ENCODE measurements at regions not wholly inside any gene's neighbourhood (a gene's known extent, or its start where the extent isn't known, plus 50 kb on each side); places are given as distances from the start of the nearest gene placed in this dataset.

DNA sequence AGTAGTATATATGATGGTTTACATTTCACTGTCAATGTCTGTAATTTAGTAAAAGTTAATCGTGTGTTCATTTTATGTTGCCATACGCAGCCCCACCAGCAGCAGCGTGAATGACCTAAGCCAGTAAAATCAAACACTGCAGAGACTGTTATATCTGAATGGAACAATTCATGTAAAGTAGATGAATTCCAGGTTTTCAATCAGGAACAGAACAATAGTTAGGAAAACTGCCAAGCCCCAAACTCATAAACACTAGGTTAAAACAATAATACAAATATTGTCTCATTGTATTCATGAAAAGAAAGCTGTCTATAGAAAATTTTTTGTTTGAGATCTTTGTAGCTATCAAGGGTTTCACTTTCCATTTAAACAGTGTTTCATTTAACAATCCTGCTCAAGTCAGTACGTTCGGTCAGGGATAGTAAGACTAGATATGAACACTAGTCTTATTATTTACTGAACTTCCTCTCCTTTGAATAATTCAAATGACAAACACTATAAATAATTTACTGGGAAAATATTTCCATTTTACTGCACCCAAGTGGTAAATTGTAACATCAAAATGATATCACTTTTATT, 256.8 kb upstream of the FLRT2 start:
- Histone ChIP-seq H3K27me3 (ENCODE audit: control insufficient read depth, insufficient read depth, low read length) (no peaks in the 10 kb centered on the region), H3K4me3 (ENCODE audit: low read depth, low read length) (no peak overlapping the region), H3K36me3 (ENCODE audit: control insufficient read depth, insufficient read depth, low read length) (no peaks in the 10 kb centered on the region)
- TF ChIP-seq, protein P1, sequence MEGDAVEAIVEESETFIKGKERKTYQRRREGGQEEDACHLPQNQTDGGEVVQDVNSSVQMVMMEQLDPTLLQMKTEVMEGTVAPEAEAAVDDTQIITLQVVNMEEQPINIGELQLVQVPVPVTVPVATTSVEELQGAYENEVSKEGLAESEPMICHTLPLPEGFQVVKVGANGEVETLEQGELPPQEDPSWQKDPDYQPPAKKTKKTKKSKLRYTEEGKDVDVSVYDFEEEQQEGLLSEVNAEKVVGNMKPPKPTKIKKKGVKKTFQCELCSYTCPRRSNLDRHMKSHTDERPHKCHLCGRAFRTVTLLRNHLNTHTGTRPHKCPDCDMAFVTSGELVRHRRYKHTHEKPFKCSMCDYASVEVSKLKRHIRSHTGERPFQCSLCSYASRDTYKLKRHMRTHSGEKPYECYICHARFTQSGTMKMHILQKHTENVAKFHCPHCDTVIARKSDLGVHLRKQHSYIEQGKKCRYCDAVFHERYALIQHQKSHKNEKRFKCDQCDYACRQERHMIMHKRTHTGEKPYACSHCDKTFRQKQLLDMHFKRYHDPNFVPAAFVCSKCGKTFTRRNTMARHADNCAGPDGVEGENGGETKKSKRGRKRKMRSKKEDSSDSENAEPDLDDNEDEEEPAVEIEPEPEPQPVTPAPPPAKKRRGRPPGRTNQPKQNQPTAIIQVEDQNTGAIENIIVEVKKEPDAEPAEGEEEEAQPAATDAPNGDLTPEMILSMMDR (IDR thresholded peaks at IDR 0.05; ENCODE audit: insufficient read depth, low read length, poor library complexity, severe bottlenecking) = no peak
- no peak for DNase-seq (ENCODE audit: low read depth)

DNA sequence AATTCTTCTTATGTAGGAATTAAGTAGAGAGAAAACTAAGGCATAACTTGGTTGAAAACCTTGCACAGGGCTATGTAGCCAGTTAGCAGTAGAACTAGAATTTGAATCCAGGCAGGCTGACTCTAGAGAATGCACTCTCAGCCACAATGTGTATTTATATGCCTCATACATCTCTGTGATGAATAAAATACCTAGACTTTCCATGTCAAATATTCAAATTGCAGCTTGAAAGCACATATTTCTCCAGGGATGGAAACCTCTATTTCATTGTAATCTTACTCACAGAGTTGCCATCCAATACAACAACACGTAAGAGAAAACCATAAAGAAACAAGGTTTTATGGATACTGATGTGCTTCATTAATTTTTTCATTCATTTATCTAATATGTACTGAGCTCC, 256.0 kb upstream of the FLRT2 start:
- no peak for DNase-seq (ENCODE audit: low read depth)
- TF ChIP-seq, protein P1 (IDR thresholded peaks at IDR 0.05; ENCODE audit: insufficient read depth, low read length, poor library complexity, severe bottlenecking) = no peak
- Histone ChIP-seq H3K4me3 (ENCODE audit: low read depth, low read length) (no peak overlapping the region), H3K36me3 (ENCODE audit: control insufficient read depth, insufficient read depth, low read length) (no peaks in the 10 kb centered on the region), H3K27me3 (ENCODE audit: control insufficient read depth, insufficient read depth, low read length) (no peaks in the 10 kb centered on the region)

DNA sequence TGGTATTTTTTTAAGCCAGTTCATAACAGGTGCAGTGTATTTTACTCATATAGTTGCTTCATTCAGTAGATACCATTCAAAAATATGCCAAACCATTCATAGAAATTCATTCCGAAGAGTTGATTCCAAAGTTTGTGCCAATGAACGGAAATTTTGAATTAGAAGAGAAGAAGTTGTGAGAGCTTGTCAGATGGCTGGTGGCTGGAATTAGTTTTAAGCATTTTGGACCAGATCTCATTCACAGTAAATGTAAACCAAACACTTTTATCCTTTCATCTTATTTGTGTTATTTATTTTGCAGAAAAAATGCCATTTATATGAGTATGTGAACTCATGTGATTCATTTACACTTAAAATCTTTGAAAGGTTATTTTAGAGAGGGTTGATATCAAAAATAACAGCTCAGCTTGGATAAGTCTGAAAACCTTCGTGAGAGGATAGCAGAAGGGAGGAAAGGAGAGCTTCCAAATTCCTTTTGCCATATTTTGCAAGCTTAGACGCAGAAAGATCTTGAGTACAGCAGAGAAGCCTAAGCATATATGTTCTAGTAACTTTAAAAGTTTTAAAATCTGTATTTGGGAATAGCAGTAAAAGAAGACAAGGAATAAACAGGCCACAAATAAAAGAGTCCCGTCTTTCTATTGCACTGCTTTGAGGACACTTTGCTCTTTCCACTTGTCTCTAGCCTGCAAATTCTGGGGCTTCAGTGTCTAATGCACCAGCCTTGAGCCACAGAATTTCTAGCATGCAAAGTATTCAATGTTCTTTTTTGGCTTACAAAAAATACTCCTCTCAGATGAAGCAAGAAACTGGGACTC, 253.6 kb upstream of the FLRT2 start:
- no peak for DNase-seq (ENCODE audit: low read depth)
- TF ChIP-seq, protein P1 (IDR thresholded peaks at IDR 0.05; ENCODE audit: insufficient read depth, low read length, poor library complexity, severe bottlenecking) = no peak
- Histone ChIP-seq H3K27me3 (ENCODE audit: control insufficient read depth, insufficient read depth, low read length) (no peaks in the 10 kb centered on the region), H3K4me3 (ENCODE audit: low read depth, low read length) (no peak overlapping the region), H3K36me3 (ENCODE audit: control insufficient read depth, insufficient read depth, low read length) (no peaks in the 10 kb centered on the region)

DNA sequence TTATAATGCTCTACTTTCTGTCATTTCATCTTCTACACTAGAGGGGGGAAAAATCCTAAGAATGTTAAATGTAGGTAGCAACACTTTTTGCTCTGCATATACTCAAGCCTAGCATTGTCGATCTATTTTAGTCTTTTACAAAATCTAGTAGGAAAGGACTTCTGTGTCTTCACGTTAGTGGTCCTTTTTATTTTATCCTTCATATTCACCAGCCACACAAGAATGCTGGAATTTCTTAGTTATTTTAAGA, 253.0 kb upstream of the FLRT2 start:
- H3K27me3 ChIP-seq (ENCODE audit: control insufficient read depth, insufficient read depth, low read length) = no peaks in the 10 kb centered on the region
- TF ChIP-seq, protein P1 (IDR thresholded peaks at IDR 0.05; ENCODE audit: insufficient read depth, low read length, poor library complexity, severe bottlenecking) = no peak
- no peak overlapping the region for H3K4me3 ChIP-seq (ENCODE audit: low read depth, low read length)
- DNase-seq (ENCODE audit: low read depth) = no peak
- no peaks in the 10 kb centered on the region for H3K36me3 ChIP-seq (ENCODE audit: control insufficient read depth, insufficient read depth, low read length)

DNA sequence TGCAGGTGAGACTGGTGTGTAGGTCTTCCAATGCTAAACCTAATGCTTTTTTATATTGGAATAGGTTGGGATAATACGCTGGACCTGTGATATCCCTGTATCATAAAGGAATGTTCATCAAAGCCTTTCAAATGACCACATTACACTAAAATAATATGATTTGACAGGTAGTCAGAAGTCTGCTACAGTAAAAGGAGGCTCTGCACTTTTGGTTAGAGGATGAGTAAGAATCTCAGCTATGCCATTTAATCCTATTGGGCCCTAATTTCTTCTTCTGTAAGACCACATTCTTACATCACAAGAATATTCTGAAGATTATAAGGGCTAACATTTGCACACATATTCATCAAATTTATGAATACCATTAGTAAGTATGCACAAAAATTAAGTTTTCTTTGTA, 250.5 kb upstream of the FLRT2 start:
- TF ChIP-seq, protein P1 (IDR thresholded peaks at IDR 0.05; ENCODE audit: insufficient read depth, low read length, poor library complexity, severe bottlenecking) = no peak
- no peaks in the 10 kb centered on the region for H3K27me3 ChIP-seq (ENCODE audit: control insufficient read depth, insufficient read depth, low read length)
- DNase-seq (ENCODE audit: low read depth) = no peak
- no peak overlapping the region for H3K4me3 ChIP-seq (ENCODE audit: low read depth, low read length)
- H3K36me3 ChIP-seq (ENCODE audit: control insufficient read depth, insufficient read depth, low read length) = no peaks in the 10 kb centered on the region

DNA sequence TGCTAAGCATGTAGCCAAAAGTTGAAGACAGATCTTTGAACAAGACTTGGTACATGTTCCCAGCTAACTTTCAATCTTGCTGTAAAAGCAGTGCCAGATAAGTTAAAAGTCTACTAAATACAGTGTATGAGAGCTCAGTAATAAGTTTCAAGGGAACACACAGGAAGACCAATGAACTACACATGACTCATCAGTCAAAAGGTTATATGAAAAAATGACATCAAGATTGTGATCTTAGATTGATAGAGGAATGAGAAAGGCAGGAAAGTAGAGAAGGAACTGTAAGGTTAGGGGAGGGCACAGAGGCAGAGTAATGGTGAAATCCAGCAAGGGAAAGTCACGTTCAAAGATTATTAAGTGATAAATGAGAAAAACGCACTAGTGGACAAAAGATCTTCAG, 249.9 kb upstream of the FLRT2 start:
- no peak for DNase-seq (ENCODE audit: low read depth)
- H3K27me3 ChIP-seq (ENCODE audit: control insufficient read depth, insufficient read depth, low read length) = no peaks in the 10 kb centered on the region

More for the DNA sequence above, 249.9 kb upstream of the FLRT2 start:
- H3K4me3 ChIP-seq (ENCODE audit: low read depth, low read length) = no peak overlapping the region
- no peaks in the 10 kb centered on the region for H3K36me3 ChIP-seq (ENCODE audit: control insufficient read depth, insufficient read depth, low read length)
- TF ChIP-seq, protein P1 (IDR thresholded peaks at IDR 0.05; ENCODE audit: insufficient read depth, low read length, poor library complexity, severe bottlenecking) = no peak

All from kidney epithelial cell (primary cell).